ENCODE measurements at regions not wholly inside any gene's neighbourhood (a gene's known extent, or its start where the extent isn't known, plus 50 kb on each side); places are given as distances from the start of the nearest gene placed in this dataset.
"Not testable (repeated sequence)": the region's sequence is repeated elsewhere in the genome, so short reads cannot be mapped to it uniquely, and the experiment has no call there.

DNA sequence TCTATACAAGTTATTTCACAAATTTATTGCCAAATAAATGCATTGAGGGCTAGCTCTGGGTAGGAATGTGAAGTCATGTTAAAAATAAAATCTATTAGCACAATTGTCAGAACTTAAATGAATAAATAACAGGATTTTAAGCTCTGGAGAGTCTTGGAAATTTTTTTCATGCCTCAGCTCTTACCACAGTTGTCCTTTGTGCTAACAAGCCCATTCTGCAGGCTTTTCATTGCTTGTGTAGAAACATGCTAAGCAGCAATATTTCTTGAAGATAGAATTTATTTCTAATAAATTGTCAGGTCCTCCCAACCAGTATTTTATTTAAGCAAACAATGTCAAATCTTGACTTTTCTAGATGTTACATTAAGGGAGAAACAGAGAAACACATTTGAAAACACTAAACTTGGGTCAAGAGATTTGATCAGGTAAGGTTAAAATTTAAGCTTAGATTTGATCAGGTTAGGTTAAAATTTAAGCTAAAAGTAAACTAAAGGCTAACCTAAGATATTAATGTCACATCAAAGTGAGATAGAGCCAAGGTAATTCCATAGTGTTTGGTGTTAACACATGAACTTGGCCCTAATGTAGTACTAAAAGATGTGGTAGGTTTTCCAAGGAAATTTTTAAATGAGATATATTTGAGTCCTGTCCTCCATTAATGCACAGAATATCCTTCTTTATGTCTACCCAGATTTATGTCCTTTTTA, 179.1 kb upstream of the IL1RAPL1 start:
- DNase-seq = no peak

DNA sequence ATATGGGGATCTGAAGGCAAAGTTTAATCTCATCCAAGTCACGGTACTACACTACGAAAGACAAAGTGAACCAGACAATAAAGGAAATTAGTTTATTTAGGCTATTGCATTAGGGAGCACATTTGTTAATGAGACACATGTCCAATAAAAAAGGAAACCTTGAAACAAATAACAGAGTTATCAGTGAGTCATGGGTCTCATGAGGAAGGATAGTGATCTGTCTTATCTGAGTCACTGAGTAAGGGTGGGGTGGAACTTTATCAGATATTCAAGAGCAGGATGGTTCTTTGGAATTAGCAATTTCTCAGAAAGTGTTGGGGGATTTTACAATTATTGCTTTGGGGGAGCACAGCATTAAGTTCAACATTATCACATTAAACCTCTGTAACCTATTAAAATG, 188.9 kb upstream of the IL1RAPL1 start:
- no peak for DNase-seq

DNA sequence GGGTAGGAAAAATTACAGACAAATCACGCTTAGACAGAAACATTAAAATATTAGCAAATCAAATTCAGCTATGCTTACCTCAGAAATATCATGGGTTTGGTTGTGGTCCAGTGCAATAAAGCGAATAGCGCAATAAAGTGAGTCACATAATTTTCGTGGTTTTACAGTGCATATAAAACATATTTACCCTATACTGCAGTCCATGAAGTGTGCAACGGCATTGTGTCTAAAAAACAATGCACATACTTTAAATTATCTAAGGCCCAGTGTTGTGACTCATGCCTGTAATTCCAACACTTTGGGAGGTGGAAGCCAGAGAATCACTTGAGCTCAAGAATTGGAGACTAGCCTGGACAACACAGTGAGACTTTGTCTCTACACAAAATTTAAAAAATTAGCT, 195.7 kb upstream of the IL1RAPL1 start:
- no peak for DNase-seq

DNA sequence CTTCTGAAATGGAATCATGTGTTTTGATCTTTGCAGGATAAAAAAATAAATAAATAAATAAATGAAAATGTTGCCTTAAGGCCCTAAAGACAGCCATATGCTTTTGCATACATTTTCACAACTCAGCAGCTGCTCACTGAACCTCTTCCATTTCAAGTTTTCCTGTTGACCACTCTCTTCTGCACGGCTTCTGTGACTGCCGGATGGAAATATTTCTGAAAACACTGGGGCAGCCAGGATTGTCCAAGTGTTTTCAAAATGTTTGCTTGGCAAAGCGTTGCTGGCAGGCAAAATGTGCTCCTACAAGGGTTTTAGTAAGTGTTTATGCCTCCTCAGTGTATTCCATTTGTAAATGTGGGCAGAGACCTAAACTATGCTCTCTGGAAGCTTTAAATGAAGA, 208.1 kb upstream of the IL1RAPL1 start:
- DNase-seq = no peak

DNA sequence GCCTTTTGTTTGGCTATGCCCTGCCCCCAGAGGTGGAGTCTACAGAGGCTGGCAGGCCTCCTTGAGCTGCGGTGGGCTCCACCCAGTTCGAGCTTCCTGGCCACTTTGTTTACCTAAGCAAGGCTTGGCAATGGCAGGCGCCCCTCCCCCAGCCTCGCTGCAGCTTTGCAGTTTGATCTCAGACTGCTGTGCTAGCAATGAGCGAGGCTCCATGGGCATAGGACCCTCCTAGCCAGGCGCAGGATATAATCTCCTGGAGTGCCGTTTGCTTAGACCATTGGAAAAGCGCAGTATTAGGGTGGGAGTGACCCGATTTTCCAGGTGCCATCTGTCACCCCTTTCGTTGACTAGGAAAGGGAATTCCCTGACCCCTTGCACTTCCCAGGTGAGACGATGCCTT, 219.6 kb upstream of the IL1RAPL1 start:
- DNase-seq = not testable (repeated sequence)

DNA sequence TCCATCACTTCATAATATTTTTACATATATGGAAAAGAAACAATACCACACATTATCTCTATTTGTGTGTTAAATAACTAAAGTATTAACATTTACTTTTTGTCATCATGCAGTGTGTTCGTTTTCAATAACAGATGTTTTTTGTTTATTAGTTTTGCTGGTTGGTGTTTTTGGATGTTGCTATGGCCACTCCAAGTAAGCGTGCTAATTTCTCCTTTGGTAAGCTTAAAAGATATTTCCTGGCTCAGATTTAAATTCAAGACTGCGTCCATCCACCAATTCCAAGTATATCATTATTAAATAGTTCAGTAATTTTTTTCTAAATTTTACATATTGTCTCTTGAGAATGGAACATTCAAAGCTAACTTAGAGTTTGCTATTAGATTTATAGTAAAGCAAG, 235.4 kb upstream of the IL1RAPL1 start:
- no peak for DNase-seq

DNA sequence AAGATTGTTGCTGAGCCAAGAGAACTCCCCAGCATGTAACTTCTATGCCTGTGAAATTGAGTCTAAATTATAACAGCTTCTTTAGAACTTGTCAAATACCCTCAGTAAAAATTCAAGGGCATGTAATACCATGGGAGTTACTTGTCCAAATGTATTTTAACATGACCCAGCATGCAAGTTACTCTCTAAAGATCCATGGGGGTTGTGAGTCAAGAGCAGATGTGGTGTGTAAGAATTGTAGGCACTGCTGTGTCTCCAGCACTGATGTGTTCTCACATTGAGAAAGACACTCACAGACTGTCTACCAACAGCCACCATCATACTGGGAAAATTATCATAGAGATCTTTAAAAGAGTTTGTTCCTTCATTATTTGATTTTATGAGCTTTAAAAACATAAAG, 237.4 kb upstream of the IL1RAPL1 start:
- no peak for DNase-seq

DNA sequence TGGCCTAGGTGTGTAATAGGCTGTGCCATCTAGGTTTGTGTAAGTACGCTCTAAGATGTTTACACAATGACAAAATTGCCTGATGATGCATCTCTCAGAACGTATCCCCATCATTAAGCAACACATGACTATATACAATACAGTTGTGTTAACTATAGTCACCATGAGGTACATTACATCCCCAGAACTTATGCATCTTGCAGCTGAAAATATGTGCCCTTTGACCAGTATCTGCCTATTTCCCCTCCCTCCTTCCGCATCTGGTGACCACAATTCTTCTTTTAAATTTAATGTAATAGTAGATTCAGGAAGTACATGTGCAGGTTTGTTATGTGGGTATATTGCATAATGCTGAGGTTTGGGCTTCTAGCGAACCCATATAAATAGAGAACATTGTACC, 239.8 kb upstream of the IL1RAPL1 start:
- no peak for DNase-seq

DNA sequence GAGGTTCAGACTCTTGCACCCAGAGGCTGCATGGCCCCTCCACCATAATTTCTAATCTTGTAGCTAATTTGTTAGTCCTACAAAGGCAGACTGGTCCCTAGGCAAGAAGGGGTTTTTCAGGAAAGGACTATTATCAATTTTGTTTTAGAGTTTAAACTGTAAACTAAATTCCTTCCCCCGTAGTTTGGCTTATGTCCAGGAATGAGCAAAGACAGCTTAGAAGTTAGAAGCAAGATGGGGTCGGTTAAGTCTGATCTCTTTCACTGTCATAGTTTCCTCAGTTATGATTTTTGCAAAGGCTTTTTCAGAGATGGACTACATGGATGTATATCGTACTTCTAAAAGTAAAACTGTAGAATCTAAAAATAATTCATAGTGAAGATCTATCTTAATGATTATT, 258.1 kb upstream of the IL1RAPL1 start:
- no peak for DNase-seq

DNA sequence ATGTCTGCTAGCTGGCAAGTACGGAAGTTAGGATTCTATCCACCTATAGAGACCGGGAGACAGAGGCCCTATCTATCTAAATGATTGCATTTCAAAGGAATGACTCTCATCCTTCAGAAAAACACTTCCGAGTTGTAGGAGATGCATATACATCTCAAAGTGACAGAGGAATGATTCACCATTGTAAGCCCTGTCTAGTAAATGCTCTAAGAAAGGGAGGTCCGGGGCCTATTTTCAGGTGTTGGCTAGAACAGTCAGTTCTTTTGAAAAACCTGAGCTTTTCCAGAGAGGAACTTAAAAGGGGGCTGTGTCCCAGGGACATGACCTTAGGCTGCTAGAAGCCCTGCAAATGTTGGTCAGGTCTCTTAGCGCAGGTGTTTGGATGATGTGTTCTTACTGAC, 262.9 kb upstream of the IL1RAPL1 start:
- DNase-seq = no peak

DNA sequence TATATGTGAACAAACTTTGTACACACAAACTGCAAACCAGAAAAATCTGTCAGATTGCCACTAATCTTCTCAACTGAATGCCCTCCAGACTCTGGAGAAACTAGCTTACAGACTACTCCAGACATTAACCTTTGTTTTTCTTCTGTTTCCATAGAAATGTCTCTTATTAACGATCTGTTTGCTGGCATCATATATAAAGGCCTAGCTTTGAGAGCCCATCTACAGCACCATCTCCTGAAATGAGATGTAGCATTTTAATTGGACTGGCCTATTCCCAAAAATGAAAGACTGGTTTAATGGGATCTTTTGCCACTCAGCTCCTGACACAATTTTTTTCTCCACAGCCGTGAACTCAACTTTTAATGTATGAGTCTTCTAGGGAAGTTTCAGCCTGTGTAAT, 266.0 kb upstream of the IL1RAPL1 start:
- no peak for DNase-seq

DNA sequence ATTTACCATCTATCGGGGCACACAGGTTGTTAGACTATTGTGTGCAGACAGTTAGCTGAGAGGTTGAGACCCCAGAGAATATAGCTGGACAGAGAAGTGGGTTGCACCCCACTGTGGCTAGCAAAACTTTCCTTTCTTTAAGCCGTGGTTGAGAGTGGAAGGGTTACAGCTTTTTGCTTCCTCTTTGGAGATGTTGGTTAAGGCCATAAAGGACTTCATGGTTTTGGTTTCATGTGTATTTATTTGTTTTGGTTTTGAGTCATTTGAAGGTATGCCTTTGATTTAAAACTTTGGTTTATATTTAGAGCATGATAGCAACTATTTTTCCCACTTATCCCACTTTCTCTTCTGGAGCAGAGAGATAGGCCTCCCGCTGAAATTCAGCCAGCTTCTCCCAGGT, 274.3 kb upstream of the IL1RAPL1 start:
- no peak for DNase-seq

DNA sequence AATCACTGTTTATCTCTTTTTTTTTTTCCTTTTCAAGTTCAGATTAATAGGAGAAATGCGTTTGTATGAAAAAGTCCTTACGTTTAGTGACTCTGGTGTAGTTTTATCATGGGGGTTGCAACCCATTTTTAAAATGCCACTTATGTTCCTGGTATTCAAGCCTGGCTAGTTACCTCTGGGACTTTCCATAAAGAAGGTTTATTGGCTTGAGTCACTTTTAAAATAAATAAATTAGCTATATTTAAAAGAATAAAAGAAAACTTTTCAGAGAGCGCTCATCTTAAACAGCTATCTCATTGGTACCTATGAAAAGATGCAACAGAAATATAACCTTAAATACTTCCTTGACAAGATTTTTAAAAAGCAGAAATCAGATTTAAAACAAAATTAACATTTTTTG, 275.0 kb upstream of the IL1RAPL1 start:
- DNase-seq = no peak

DNA sequence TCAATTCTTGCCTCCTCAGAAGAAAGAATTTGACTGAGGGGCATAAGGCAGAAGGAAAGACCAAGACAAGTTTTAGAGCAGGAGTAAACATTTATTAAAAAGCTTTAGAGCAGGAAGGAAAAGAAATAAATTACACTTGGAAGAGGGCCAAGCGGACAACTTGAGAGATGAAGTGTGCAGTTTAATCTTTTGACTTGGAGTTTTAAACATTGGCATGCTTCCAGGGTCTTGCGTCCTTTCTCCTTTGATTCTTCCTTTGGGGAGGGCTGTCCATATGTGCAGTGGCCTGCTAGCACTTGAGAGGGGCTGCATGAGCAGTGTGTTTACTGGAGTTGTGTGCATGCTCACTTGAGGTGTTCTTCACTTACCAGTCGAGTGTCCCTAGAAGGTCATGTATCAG, 275.8 kb upstream of the IL1RAPL1 start:
- no peak for DNase-seq

DNA sequence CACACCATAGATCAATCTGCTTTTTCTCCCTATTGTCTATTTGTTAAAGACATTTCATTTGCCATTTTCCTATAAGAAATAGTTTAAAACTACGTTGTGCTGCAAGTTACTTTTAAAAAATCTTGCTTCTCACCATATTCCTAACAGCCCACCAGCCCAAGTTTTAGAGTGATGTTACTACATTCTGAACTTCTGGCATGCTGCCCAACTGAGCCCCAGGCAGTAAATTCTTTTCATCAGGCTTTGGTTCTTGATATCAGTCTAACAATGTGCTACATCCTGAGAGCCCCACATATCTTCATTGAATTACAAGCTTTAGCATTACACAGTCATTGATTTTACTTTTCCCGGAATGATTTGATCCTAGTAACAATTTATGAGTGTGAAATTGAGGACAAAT, 283.8 kb upstream of the IL1RAPL1 start:
- no peak for DNase-seq

DNA sequence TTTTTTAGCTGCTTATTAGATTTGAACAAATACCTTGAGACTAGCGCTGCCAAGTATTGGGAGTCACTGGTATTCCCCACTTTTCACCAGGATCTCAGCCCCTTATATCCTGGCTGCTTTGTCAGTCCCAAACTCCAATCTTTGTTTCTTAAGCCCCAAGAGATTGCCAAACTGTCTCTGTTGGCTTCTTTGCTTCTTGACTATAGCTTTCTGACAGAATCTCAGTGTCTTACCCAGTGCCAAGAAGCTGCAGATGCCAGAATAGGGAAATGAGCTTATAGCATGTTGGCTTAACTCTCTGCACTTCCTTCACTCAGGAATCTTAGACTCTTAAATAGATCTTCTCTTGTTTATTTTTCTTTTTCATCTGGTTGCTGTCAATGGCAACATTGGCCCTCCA, 297.5 kb upstream of the DCAF8L1 start:
- DNase-seq = no peak

DNA sequence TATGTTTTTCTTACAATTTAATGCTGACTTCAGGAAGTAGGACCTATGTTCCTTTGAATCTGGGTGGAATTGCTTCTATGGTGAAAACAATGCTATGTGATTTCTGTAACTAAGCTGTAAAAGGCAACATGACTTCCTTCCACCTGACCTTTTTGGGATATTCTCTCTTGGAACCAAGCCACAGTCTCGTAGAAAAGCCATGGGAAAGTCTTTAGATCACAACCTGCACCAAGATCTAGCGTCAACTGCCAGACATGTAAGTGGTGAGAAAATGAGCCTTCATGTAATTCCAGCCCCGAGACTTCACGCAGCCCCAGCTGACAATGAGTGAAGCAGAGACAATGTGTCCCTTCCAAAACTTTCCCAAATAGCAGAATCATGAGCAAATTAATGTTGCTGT, 297.0 kb upstream of the DCAF8L1 start:
- DNase-seq = no peak

DNA sequence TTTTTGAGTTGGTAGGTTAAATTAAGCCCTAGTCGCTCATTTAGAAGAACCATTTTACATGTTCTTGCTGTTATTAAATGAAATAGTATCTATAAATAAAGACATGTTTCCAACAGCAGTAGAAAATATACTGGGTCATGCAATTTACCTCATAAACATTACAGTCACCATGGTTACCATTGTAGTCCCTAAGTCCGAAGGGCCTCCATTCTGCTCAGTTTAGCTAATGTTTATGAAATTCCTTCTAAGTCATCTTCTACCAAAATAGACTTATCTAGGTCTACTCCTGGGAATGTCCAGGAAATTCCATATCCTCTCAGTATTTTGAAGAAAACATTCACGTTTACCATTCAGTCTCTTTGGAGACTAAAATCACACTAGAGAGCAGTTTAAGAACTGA, 292.5 kb upstream of the DCAF8L1 start:
- DNase-seq = no peak

DNA sequence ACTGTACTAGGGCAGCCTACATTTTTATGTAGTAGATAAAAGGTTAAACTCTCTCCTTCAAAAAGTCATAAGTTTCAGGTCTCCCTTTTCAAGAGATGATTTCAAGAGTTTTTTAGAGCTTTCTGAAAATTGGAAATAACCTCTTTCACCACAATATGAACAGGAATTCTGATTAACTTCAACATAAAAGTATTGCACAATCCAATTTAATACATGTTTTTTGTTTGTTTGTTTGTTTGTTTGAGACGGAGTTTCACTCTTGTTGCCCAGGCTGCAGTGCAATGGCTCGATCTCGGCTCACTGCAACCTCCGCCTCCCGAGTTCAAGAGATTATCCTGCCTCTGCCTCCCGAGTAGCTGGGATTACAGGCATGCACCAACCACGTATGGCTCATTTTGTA, 265.4 kb upstream of the DCAF8L1 start:
- no peak for DNase-seq

DNA sequence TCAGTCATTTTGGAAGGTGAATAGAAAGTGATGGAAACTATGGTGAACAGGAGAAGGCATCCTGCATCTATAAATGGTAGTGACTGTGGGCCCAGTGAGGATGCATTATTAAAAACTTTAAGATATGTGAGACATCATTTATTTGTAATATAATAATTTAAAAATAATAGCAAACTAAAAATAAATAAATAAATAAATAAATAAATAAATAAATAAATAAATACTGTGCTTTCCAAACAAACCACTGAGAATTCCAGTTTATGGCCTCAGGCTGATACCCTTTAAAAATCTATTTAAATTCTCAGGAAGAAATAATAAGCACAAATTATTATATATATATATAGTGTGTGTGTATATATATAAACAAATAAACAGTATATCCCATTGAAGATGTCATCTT, 248.0 kb upstream of the DCAF8L1 start:
- no peak for DNase-seq

DNA sequence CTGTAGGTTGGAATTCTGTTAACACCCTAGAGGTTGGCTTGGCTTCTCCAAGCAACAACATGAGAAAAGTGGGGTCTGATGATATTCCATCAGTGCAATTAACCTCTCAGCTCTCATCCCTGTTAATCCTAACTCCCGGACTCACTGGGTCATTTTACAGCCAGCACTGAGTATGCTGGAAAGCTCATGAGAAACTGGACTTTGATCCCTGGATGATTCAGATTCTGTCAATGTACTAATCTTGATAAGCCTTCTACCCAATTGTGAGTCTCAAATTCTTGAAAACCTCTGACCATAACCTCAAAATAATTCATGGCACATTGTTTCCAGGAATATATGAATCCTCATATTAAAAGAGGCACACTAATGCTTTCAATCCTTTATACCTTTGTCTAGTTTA, 244.3 kb upstream of the DCAF8L1 start:
- DNase-seq = no peak

DNA sequence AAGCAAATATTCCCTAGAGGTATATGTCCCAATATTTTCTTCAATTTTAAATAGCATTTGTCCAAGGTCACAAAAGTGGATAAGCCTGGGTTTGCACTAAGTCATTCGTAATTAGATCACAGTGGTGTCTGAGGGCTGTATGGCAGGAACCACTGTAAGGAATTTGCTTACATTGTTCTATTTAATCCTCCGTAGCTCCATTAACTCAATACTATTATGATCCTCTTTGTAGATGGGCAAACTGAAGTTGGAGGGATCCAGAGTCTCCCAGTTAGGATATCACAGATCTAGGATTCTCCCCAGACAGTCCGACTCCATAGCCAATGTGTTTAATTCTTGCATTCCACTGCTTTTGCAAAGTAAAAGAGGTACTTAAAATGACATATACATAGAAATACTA, 242.7 kb upstream of the DCAF8L1 start:
- DNase-seq = no peak

DNA sequence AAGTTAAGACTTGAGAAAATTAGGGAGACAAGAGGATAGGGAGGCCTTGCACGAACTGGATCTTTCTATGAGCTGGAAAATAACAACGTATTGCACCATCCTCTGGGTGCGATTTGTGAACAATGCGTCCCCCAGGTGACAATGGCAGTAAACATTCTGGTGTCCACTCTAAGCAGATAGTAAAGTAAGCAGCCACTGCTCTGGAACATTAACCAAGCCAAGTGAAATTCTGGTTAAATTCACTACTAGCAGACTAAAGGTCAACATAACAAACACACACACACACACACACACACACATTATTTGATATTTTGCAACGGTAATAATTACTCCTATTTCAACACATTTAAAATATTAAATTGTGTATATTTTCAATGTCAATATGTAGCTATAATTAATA, 242.2 kb upstream of the DCAF8L1 start:
- DNase-seq = no peak

DNA sequence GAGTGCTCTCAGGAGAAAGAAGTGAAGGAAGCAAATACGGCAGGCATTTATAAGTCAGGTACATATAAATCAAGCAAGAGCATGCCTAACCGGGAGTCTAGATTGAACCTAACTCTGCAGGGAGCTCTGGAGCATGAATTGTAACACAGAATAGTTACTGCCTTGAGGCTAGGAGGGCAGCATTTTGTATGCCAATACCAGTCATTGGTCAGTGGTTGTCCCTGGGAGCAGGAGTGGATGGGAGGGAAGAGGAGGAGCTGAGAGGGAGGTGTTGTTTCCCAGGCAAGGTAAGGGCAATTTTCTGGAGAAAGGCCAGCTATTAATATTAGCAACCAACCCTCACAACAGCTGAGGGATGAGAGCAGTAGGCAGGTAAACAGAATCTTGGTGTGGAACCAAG, 224.7 kb upstream of the DCAF8L1 start:
- no peak for DNase-seq

DNA sequence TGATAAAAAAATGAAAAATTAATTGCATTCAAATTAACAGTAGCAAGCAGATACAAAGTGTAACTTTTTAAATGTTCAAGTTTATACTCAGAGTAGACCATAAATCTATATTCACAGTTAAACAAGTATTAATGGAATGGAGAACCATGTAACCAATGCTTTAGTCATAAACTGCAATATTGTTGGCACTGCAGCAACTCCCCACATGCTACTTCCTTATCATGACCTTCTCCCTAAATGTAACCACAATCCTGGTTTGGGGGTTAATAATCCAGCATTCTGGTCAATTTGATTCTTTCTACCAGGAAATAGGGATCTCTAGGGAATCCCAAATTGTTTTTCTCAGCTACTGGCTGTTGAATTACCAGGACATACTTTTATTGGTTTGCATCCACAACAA, 223.9 kb upstream of the DCAF8L1 start:
- no peak for DNase-seq

DNA sequence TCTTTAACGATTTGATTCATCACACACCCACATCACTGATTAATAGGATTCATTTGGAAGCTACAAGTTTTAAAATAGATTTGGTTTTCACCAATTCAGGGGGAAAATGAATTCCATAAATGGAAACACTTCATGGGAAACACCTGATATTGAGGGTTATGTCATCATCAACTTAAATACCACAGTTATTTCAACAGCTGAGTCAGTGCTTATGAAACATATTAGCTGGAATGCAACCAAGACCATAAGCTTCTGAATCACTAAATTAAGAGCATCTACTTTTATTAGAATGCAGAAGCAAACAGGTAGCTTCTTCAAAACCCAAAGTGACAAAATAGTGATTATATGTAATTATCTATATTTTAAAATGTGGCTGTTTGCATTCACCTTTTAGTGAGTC, 207.8 kb upstream of the DCAF8L1 start:
- peak; percentile 68 for DNase-seq

Data from kidney glomerular epithelial cell (primary cell).